NOMO-1 (cell line): ENCODE measurements at regions not wholly inside any gene's neighbourhood (a gene's known extent, or its start where the extent isn't known, plus 50 kb on each side); places are given as distances from the start of the nearest gene placed in this dataset.
"Not testable (repeated sequence)": the region's sequence is repeated elsewhere in the genome, so short reads cannot be mapped to it uniquely, and the experiment has no call there.

Source experiments
- DNase-seq, 2 experiments: peaks; one replicate each; lab custom pipeline; 2025; ENCODE audit not compliant: unreplicated experiment in 2 of 2; lab: John Stamatoyannopoulos, UW

DNA sequence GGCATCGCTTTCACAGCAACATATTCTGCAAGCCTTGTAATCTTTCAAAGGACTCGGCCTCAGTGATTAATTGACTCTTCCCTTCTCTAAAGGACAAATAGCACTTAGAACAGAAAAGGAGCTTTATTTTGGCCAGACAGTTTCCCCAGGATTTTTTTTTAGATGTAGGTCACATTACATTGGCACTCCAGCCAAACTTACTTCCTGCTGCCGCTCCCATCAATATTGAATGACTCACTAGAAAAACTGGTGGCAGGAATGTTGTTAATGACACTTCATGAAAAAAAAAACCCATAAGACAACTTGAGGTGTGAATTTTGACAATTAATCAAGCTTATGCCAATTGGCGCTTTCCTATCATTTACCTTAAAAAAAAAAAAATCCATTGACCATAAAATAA, 432.6 kb downstream of the TOX3 start:
- DNase-seq = no peak

- no peak for DNase-seq
These were observed 433.3 kb downstream of the TOX3 start for GRCh38 chr16:52113533-52114183.

GRCh38 chr16:52104993-52105392, 441.9 kb downstream of the TOX3 start:
- not testable (repeated sequence) for DNase-seq

- no peak for DNase-seq
These were observed 443.2 kb downstream of the TOX3 start for GRCh38 chr16:52103791-52104190.

GRCh38 chr16:52101246-52101645, 445.7 kb downstream of the TOX3 start:
- DNase-seq = no peak

- DNase-seq = no peak
These were observed 447.6 kb downstream of the TOX3 start for GRCh38 chr16:52099382-52099781.

- DNase-seq = no peak
These were observed 451.5 kb downstream of the TOX3 start for GRCh38 chr16:52095471-52095870.

GRCh38 chr16:52092126-52092525, 454.8 kb downstream of the TOX3 start:
- no peak for DNase-seq

GRCh38 chr16:52090080-52090479, 456.9 kb downstream of the TOX3 start:
- no peak for DNase-seq

- no peak for DNase-seq
These were observed 457.5 kb downstream of the TOX3 start for GRCh38 chr16:52089476-52089875.

DNA sequence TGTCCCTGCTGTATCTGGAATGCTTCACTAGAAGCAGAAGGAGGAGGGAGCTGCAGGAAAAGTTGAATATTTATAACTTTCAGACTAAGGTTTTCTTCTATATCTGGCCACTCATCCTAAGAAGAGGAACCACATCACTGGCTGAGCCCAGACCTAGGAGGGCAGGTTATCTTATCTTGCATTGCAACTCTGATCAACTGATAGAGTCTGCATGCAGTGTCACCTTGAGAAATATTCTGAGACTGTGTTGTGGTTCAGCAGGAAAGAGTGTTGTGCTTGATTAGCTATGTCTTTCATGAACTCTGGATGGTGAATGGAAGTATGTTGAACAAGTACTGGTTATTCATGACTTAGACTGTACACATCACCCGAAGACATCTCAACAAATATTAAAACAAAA, 460.0 kb downstream of the TOX3 start:
- DNase-seq = no peak

GRCh38 chr16:52078716-52079655, 468.0 kb downstream of the TOX3 start:
- DNase-seq = no peak

GRCh38 chr16:52077607-52078006, 469.3 kb downstream of the TOX3 start:
- DNase-seq = no peak

- no peak for DNase-seq
These were observed 470.1 kb downstream of the TOX3 start for GRCh38 chr16:52076801-52077201.

- DNase-seq = no peak
These were observed 470.6 kb downstream of the TOX3 start for GRCh38 chr16:52076332-52076731.

GRCh38 chr16:52074133-52074532, 472.8 kb downstream of the TOX3 start:
- DNase-seq = no peak

- no peak for DNase-seq
These were observed 473.9 kb downstream of the TOX3 start for GRCh38 chr16:52073024-52073423.

GRCh38 chr16:52071101-52071500, 475.8 kb downstream of the TOX3 start:
- no peak for DNase-seq

DNA sequence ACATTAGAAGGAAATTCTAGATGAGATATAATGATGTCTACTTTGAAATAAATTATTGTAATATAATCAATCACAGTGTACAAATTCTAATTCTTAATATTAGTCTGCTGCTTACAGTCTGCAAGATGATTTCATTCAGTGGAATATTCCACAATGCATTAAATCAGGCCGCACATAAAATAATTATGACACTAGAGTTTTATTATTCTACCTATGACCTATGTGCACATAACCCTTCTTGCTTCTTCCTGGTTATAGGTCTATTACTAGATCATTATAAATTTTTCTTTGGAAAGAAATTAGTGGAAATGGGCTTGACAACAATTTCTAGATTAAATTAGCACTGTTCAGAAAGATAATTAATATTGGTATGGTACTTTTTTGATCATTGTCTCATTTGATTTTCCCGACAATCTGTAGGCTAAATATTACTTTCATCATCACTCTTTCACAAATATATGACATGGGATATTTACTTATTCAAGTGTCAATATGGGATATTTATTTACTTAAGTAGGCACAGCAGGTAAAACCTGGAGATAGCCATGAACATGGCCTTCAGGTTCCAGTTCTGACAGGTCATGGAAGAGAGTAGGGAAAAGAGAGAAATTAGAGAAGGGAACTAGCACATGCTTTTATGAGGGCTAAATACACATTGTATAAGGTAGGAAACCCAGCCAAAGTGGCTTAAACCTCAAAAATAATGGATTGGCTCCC, 476.4 kb downstream of the TOX3 start:
- DNase-seq = no peak

- DNase-seq = no peak
These were observed 477.1 kb downstream of the TOX3 start for GRCh38 chr16:52069866-52070265.

DNA sequence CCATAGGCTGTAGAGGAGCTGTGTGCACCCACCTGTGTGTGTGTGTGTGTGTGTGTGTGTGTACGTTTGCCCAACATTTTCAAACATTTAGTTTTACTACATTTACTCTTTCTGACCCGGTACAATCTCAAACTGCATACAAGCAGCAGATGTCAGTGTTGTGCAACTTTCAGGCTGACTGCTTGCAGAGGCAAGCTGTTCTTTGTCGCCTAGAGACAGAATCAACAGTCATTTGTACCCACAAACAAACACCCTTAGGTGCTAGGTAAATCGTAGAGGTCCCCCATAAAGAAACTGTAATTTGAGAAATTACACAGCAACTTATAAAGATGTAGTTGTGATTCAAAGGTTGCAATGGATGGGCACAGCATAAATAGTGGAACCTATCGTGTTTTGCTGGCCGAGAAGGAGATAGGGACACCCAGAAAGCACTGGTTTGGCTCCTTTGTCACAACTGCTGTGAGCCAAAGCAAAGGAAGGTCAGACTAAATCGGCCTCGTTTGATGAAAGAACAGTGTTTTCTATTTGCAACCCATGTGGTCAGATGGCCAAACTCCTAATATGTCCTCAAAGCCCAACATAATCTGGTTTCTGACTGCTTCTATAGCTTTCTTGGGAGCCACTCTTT, 478.4 kb downstream of the TOX3 start:
- DNase-seq = no peak
